ENCODE measurements at regions not wholly inside any gene's neighbourhood (a gene's known extent, or its start where the extent isn't known, plus 50 kb on each side); places are given as distances from the start of the nearest gene placed in this dataset.

DNA sequence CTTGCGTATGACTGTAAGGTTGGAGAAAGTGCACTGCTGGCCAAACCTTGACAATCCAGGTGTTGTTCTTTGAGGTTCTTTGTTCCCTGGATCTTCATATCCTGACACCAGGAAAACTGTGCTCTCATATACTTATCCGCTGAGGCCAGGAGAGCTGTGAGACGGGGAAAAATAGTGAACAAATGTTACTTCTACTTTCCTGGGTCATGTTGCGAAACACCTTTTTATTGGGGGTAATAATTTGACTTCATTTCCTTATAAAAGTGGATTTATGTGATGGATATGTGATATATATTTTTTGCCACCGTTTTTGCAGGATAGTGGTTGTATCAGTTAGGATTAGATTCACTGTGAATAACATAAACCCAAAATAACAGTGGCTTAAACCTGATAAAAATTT lies 336.1 kb downstream of the OSR1 start:
- TF ChIP-seq EP300 (IDR thresholded peaks at IDR 0.05) (no peak), POLR2AphosphoS5 (IDR thresholded peaks at IDR 0.05) (no peak), CTCF (IDR thresholded peaks at IDR 0.05) (no peak)

Data from upper lobe of left lung (tissue), 4 donors.